Thyroid gland (tissue), 4 donors: ENCODE measurements at regions not wholly inside any gene's neighbourhood (a gene's known extent, or its start where the extent isn't known, plus 50 kb on each side); places are given as distances from the start of the nearest gene placed in this dataset.
A peak's percentile ranks its signal among the peaks of the same experiment; 100 is the strongest.

Source experiments
- DNase-seq, 2 donors: peaks; one replicate each; pipeline ENCODE4 v3.0.0-alpha.2; 2019
- H3K27ac ChIP-seq, 3 donors: fragments of 200-600 bp; sonication (generic); 1 replicate in 2 of 3; 2 replicates in 1 of 3; pipeline ENCODE4 v1.5.1; 2016 to 2019; ENCODE audit warnings: mild to moderate bottlenecking in 1 of 3, moderate library complexity in 1 of 3
- H3K27me3 ChIP-seq: fragments of 200-600 bp; sonication (generic); one replicate; pipeline ENCODE4 v1.5.1; 2019
- H3K36me3 ChIP-seq, 2 donors: fragments of 200-600 bp; sonication (generic); one replicate each; pipeline ENCODE4 v1.5.1; 2016 to 2019
- H3K4me1 ChIP-seq, 2 donors: fragments of 200-600 bp; sonication (generic); one replicate each; pipeline ENCODE4 v1.5.1; 2017 to 2019
- H3K4me3 ChIP-seq, 3 donors: fragments of 200-600 bp; sonication (generic); replicated peaks in 1 of 3; 1 replicate in 2 of 3; 2 replicates in 1 of 3; pipeline ENCODE4 v1.5.1; 2016; ENCODE audit warnings: mild to moderate bottlenecking in 1 of 3
- H3K9me3 ChIP-seq: fragments of 200-600 bp; sonication (generic); one replicate; pipeline ENCODE4 v1.5.1; 2017
- POLR2A ChIP-seq, 2 donors: fragments of 450-650 bp; IDR thresholded peaks; one replicate each; pipeline ENCODE4 v1.6.1; 2017; ENCODE audit warnings: antibody characterized with exemption in 2 of 2, mild to moderate bottlenecking in 2 of 2, moderate library complexity in 1 of 2
- WGBS, 2 donors: methylation state at CpG; one replicate each; pipeline ENCODE4 v1.1.5; 2017; 5-methylcytosine and 5-hydroxymethylcytosine counted together
- intact Hi-C: fragments of 100-400 bp; cut with DNase I; formaldehyde crosslinking; loops from one replicate; pipeline ENCODE4 v1.15.1; 2023
- TF ChIP-seq, protein P1 (sequence below), 6 experiments: fragments of 200-600 bp in 3 of 6; fragments of 450-650 bp in 3 of 6; sonication (generic) in 3 of 6; IDR thresholded peaks; one replicate each; pipeline ENCODE4 v1.5.1; 2016 to 2019; ENCODE audit warnings: antibody characterized with exemption in 6 of 6, mild to moderate bottlenecking in 2 of 6, inconsistent platforms in 1 of 6, moderate library complexity in 1 of 6

- DNase-seq, result peak; percentile 21 to 37
- intact Hi-C loops, result no loop called here
Measured at GRCh38 chr14:38522724-38523123, 266.8 kb upstream of the CLEC14A start.

GRCh38 chr14:38521591-38521990, 265.7 kb upstream of the CLEC14A start:
- intact Hi-C loops, result no loop called here
- Histone ChIP-seq H3K4me1 (no peaks in the 10 kb centered on the region), H3K27me3 (no peaks in the 10 kb centered on the region), H3K4me3 (no peak overlapping the region), H3K27ac (no peak overlapping the region), H3K36me3 (no peaks in the 10 kb centered on the region), H3K9me3 (no peaks in the 10 kb centered on the region)
- DNase-seq, result no peak
- WGBS, 2 donors, result 94 to 97% methylated on average over 5 of the region's 5 CpGs
- TF ChIP-seq, protein P1, sequence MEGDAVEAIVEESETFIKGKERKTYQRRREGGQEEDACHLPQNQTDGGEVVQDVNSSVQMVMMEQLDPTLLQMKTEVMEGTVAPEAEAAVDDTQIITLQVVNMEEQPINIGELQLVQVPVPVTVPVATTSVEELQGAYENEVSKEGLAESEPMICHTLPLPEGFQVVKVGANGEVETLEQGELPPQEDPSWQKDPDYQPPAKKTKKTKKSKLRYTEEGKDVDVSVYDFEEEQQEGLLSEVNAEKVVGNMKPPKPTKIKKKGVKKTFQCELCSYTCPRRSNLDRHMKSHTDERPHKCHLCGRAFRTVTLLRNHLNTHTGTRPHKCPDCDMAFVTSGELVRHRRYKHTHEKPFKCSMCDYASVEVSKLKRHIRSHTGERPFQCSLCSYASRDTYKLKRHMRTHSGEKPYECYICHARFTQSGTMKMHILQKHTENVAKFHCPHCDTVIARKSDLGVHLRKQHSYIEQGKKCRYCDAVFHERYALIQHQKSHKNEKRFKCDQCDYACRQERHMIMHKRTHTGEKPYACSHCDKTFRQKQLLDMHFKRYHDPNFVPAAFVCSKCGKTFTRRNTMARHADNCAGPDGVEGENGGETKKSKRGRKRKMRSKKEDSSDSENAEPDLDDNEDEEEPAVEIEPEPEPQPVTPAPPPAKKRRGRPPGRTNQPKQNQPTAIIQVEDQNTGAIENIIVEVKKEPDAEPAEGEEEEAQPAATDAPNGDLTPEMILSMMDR (IDR thresholded peaks at IDR 0.05), result no peak
- TF ChIP-seq POLR2A (IDR thresholded peaks at IDR 0.05), result no peak

More at GRCh38 chr14:38522724-38523123, 266.8 kb upstream of the CLEC14A start:
- no peaks in the 10 kb centered on the region for H3K27me3 ChIP-seq
- H3K4me1 ChIP-seq, result no peaks in the 10 kb centered on the region
- WGBS, 2 donors, result 39 to 41% methylated on average over 3 of the region's 3 CpGs
- no peaks in the 10 kb centered on the region for H3K9me3 ChIP-seq
- TF ChIP-seq, protein P1 (IDR thresholded peaks at IDR 0.05), result no peak
- no peak for TF ChIP-seq POLR2A (IDR thresholded peaks at IDR 0.05)
- H3K27ac ChIP-seq, result no peak overlapping the region
- no peaks in the 10 kb centered on the region for H3K36me3 ChIP-seq
- H3K4me3 ChIP-seq, result no peak overlapping the region

GRCh38 chr14:38517426-38517825, 261.5 kb upstream of the CLEC14A start:
- 83 to 85% methylated on average over 2 of the region's 2 CpGs for WGBS, 2 donors
- H3K27me3 ChIP-seq, result no peaks in the 10 kb centered on the region
- no peaks in the 10 kb centered on the region for H3K4me1 ChIP-seq
- H3K4me3 ChIP-seq, result no peak overlapping the region
- no peak overlapping the region for H3K27ac ChIP-seq
- H3K36me3 ChIP-seq, result no peaks in the 10 kb centered on the region
- no peaks in the 10 kb centered on the region for H3K9me3 ChIP-seq
- DNase-seq, result no peak
- no peak for TF ChIP-seq POLR2A (IDR thresholded peaks at IDR 0.05)
- TF ChIP-seq, protein P1 (IDR thresholded peaks at IDR 0.05), result no peak
- intact Hi-C loops, result no loop called here

DNA sequence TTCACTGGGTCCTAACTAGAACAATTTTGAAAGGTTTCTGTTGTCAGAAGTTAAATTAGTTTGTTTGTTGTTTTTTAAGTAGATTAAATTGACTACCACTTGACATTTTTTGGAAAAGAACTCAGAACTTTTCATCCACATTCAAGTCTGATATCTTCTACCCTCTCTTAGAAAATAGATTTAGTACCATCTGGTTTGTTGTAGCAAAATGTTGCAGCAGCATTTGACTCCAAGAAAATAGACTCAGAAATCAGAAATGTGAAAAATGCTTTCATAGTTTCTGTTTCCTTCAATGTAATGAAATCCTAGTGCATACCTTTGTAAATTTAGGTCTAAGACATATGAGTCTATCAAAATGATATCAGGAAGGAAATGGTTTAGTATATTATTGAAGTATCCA, 256.3 kb upstream of the CLEC14A start:
- Histone ChIP-seq H3K4me1 (no peaks in the 10 kb centered on the region), H3K27ac (no peak overlapping the region), H3K36me3 (no peaks in the 10 kb centered on the region), H3K27me3 (no peaks in the 10 kb centered on the region), H3K9me3 (no peaks in the 10 kb centered on the region), H3K4me3 (no peak overlapping the region)
- intact Hi-C loops, result no loop called here
- no peak for TF ChIP-seq POLR2A (IDR thresholded peaks at IDR 0.05)
- TF ChIP-seq, protein P1 (IDR thresholded peaks at IDR 0.05), result no peak
- no peak for DNase-seq

- Histone ChIP-seq H3K4me1 (no peaks in the 10 kb centered on the region), H3K4me3 (no peak overlapping the region), H3K36me3 (no peaks in the 10 kb centered on the region), H3K9me3 (no peaks in the 10 kb centered on the region), H3K27me3 (no peaks in the 10 kb centered on the region), H3K27ac (no peak overlapping the region)
- DNase-seq, result no peak
- intact Hi-C loops, result no loop called here
- no peak for TF ChIP-seq POLR2A (IDR thresholded peaks at IDR 0.05)
- TF ChIP-seq, protein P1 (IDR thresholded peaks at IDR 0.05), result no peak
Measured at GRCh38 chr14:38507299-38507698, 251.4 kb upstream of the CLEC14A start.
